ENCODE measurements at regions not wholly inside any gene's neighbourhood (a gene's known extent, or its start where the extent isn't known, plus 50 kb on each side); places are given as distances from the start of the nearest gene placed in this dataset.

DNA sequence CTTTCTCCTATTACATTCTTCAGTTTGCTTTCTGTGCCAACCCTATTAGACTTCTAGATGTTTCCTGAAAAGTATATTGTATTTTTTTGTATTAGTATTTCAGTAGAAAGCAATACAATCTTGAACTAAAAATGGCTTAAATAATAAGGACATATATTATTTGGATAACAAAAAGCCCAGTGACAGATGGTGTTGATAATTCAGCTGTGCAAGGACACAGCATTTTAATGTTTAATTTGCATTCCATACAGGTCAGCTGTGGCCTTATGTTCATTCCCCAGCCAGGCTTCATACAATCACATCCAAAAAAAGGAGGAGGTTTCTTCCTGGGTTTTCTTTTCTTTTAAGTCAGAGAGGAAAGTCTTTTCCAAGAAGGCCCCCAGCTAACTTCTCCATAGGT is 236.9 kb downstream of the CD109 start (continued):
- TF ChIP-seq, protein P1, sequence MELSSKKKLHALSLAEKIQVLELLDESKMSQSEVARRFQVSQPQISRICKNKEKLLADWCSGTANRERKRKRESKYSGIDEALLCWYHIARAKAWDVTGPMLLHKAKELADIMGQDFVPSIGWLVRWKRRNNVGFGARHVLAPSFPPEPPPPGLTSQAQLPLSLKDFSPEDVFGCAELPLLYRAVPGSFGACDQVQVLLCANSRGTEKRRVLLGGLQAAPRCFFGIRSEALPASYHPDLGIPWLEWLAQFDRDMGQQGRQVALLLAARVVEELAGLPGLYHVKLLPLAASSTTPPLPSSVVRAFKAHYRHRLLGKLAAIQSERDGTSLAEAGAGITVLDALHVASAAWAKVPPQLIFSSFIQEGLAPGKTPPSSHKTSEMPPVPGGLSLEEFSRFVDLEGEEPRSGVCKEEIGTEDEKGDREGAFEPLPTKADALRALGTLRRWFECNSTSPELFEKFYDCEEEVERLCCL (CRISPR knock-in tag; IDR thresholded peaks at IDR 0.05; ENCODE audit: borderline replicate concordance) = no peak
- TF ChIP-seq ZSCAN12 (CRISPR knock-in tag; IDR thresholded peaks at IDR 0.05) (no peak), NR1H2 (CRISPR knock-in tag; IDR thresholded peaks at IDR 0.05; ENCODE audit: borderline replicate concordance, low read depth) (no peak), ZNF7 (CRISPR knock-in tag; IDR thresholded peaks at IDR 0.05) (no peak), ZNF563 (CRISPR knock-in tag; IDR thresholded peaks at IDR 0.05) (no peak), RCOR2 (CRISPR knock-in tag; IDR thresholded peaks at IDR 0.05) (no peak), POLR2AphosphoS5 (IDR thresholded peaks at IDR 0.05; ENCODE audit: low read depth, low read length) (no peak), ZNF605 (CRISPR knock-in tag; IDR thresholded peaks at IDR 0.05) (no peak), ZNF136 (CRISPR knock-in tag; IDR thresholded peaks at IDR 0.05; ENCODE audit: low read depth) (no peak)
- TF ChIP-seq, protein P2, sequence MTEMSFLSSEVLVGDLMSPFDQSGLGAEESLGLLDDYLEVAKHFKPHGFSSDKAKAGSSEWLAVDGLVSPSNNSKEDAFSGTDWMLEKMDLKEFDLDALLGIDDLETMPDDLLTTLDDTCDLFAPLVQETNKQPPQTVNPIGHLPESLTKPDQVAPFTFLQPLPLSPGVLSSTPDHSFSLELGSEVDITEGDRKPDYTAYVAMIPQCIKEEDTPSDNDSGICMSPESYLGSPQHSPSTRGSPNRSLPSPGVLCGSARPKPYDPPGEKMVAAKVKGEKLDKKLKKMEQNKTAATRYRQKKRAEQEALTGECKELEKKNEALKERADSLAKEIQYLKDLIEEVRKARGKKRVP (CRISPR knock-in tag; IDR thresholded peaks at IDR 0.05) = no peak
- TF ChIP-seq, protein P3, sequence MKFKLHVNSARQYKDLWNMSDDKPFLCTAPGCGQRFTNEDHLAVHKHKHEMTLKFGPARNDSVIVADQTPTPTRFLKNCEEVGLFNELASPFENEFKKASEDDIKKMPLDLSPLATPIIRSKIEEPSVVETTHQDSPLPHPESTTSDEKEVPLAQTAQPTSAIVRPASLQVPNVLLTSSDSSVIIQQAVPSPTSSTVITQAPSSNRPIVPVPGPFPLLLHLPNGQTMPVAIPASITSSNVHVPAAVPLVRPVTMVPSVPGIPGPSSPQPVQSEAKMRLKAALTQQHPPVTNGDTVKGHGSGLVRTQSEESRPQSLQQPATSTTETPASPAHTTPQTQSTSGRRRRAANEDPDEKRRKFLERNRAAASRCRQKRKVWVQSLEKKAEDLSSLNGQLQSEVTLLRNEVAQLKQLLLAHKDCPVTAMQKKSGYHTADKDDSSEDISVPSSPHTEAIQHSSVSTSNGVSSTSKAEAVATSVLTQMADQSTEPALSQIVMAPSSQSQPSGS (CRISPR knock-in tag; IDR thresholded peaks at IDR 0.05) = no peak

- no peaks in the 10 kb centered on the region for H4K20me1 ChIP-seq (ENCODE audit: insufficient read depth, low read length)
- intact Hi-C loops (cut with micrococcal nuclease; ENCODE audit: unreplicated experiment) = no loop called here
- no peak for ATAC-seq
- 0% methylated on average over 2 of the region's 3 CpGs for WGBS (ENCODE audit: low lambda C conversion rate)
- BruUV-seq (replicated peaks) = no TSS peak
- H3K4me1 ChIP-seq (ENCODE audit: insufficient read depth, low read length) = no peaks in the 10 kb centered on the region
- H3K27ac ChIP-seq (ENCODE audit: extremely low read length, insufficient read depth, low read length) = no peak overlapping the region
- no peak for FAIRE-seq
- no peak overlapping the region for H2AFZ ChIP-seq (ENCODE audit: low read length)
- no peaks in the 10 kb centered on the region for H3K9me3 ChIP-seq (ENCODE audit: low read length)
- no peak overlapping the region for H3K4me3 ChIP-seq (replicated peaks in 1 of 3; ENCODE audit: insufficient read depth in 1 of 3, low read depth in 2 of 3, low read length in 3 of 3)
- no peaks in the 10 kb centered on the region for H3K36me3 ChIP-seq (replicated peaks in 1 of 2; ENCODE audit: control insufficient read depth in 1 of 2, insufficient read depth in 2 of 2, low read length in 2 of 2)
- no peak overlapping the region for H3K9ac ChIP-seq (ENCODE audit: insufficient read depth, low read depth, low read length)
- DNase-seq (ENCODE audit: low spot score) = no peak
- H3K79me2 ChIP-seq (ENCODE audit: insufficient read depth, low read length) = no peaks in the 10 kb centered on the region
- no peak overlapping the region for H3K4me2 ChIP-seq (ENCODE audit: low read depth, low read length)
- POLR2A ChIA-PET = no interaction called here
- H3K27me3 ChIP-seq (ENCODE audit: control insufficient read depth in 1 of 2, insufficient read depth in 2 of 2, low read length in 2 of 2) = no peaks in the 10 kb centered on the region
- in situ Hi-C loops (cut with HindIII; ENCODE audit: extremely low pct_ligation_motif_present, low pct_unique_long_range_greater_than_20kb) = no loop called here
- CTCF ChIA-PET (ENCODE audit: low intra/inter-chr PET ratio, low total read pairs) = no interaction called here
- TF ChIP-seq ZBTB1 (CRISPR knock-in tag; IDR thresholded peaks at IDR 0.05; ENCODE audit: borderline replicate concordance) = no peak
- no peak for TF ChIP-seq MATR3 (CRISPR knock-in tag; IDR thresholded peaks at IDR 0.05)
- TF ChIP-seq ZMAT3 (CRISPR knock-in tag; conservative IDR thresholded peaks at IDR 0.05) = no peak
- no peak for TF ChIP-seq RBM39 (IDR thresholded peaks at IDR 0.05; ENCODE audit: low read depth, low read length, poor library complexity, severe bottlenecking)
- no peak for TF ChIP-seq ZBTB25 (CRISPR knock-in tag; IDR thresholded peaks at IDR 0.05)
- TF ChIP-seq HMGA1 (CRISPR knock-in tag; conservative IDR thresholded peaks at IDR 0.05) = no peak
- no peak for TF ChIP-seq STAG1 (CRISPR knock-in tag; IDR thresholded peaks at IDR 0.05)
- TF ChIP-seq NCOA5 (CRISPR knock-in tag; IDR thresholded peaks at IDR 0.05) = no peak
- TF ChIP-seq NR2F6 (IDR thresholded peaks at IDR 0.05) = no peak
- TF ChIP-seq NR2F6 (CRISPR knock-in tag; IDR thresholded peaks at IDR 0.05) = no peak
- no peak for TF ChIP-seq NONO (IDR thresholded peaks at IDR 0.05)
- no peak for TF ChIP-seq NONO (CRISPR knock-in tag; conservative IDR thresholded peaks at IDR 0.05)
- no peak for TF ChIP-seq ZNF263 (CRISPR knock-in tag; IDR thresholded peaks at IDR 0.05)
These were observed 233.4 kb downstream of the CD109 start for GRCh38 chr6:73929405-73929804.

All from HepG2 (cell line).